Thyroid gland (tissue), 4 donors: ENCODE measurements at regions not wholly inside any gene's neighbourhood (a gene's known extent, or its start where the extent isn't known, plus 50 kb on each side); places are given as distances from the start of the nearest gene placed in this dataset.

Experiments used
- DNase-seq, 2 donors: peaks; one replicate each; pipeline ENCODE4 v3.0.0-alpha.2; 2019
- H3K27ac ChIP-seq, 3 donors: fragments of 200-600 bp; sonication (generic); 1 replicate in 2 of 3; 2 replicates in 1 of 3; pipeline ENCODE4 v1.5.1; 2016 to 2019; ENCODE audit warnings: mild to moderate bottlenecking in 1 of 3, moderate library complexity in 1 of 3
- H3K27me3 ChIP-seq: fragments of 200-600 bp; sonication (generic); one replicate; pipeline ENCODE4 v1.5.1; 2019
- H3K36me3 ChIP-seq, 2 donors: fragments of 200-600 bp; sonication (generic); one replicate each; pipeline ENCODE4 v1.5.1; 2016 to 2019
- H3K4me1 ChIP-seq, 2 donors: fragments of 200-600 bp; sonication (generic); one replicate each; pipeline ENCODE4 v1.5.1; 2017 to 2019
- H3K4me3 ChIP-seq, 3 donors: fragments of 200-600 bp; sonication (generic); replicated peaks in 1 of 3; 1 replicate in 2 of 3; 2 replicates in 1 of 3; pipeline ENCODE4 v1.5.1; 2016; ENCODE audit warnings: mild to moderate bottlenecking in 1 of 3
- H3K9me3 ChIP-seq: fragments of 200-600 bp; sonication (generic); one replicate; pipeline ENCODE4 v1.5.1; 2017
- POLR2A ChIP-seq, 2 donors: fragments of 450-650 bp; IDR thresholded peaks; one replicate each; pipeline ENCODE4 v1.6.1; 2017; ENCODE audit warnings: antibody characterized with exemption in 2 of 2, mild to moderate bottlenecking in 2 of 2, moderate library complexity in 1 of 2
- WGBS, 2 donors: methylation state at CpG; one replicate each; pipeline ENCODE4 v1.1.5; 2017; 5-methylcytosine and 5-hydroxymethylcytosine counted together
- intact Hi-C: fragments of 100-400 bp; cut with DNase I; formaldehyde crosslinking; loops from one replicate; pipeline ENCODE4 v1.15.1; 2023
- TF ChIP-seq, protein P1 (sequence below), 6 experiments: fragments of 200-600 bp in 3 of 6; fragments of 450-650 bp in 3 of 6; sonication (generic) in 3 of 6; IDR thresholded peaks; one replicate each; pipeline ENCODE4 v1.5.1; 2016 to 2019; ENCODE audit warnings: antibody characterized with exemption in 6 of 6, mild to moderate bottlenecking in 2 of 6, inconsistent platforms in 1 of 6, moderate library complexity in 1 of 6

DNA sequence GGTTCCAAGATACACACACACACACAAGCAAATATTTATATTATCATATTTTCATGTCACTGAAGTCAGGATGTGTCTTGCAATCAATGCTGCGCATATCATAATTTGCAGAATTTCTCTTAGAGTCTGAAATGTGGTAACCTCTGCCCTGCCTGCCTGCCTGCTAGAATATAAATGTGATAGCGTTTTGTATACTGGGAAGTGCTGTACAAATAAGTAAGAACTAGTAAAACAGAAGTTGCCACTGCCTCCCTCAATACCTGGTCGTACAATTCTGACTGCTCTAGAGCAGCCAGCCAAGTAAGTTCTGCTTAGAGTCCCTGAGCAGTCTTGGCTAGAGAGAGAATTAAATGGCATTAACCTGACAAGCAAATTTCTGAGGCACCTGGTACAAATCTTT, 83.9 kb upstream of the NTF3 start:
- no peak for DNase-seq
- H3K36me3 ChIP-seq = no peaks in the 10 kb centered on the region
- no peaks in the 10 kb centered on the region for H3K4me1 ChIP-seq
- H3K27ac ChIP-seq = no peak overlapping the region
- intact Hi-C loops = no loop called here
- 38 to 52% methylated on average over 3 of the region's 3 CpGs for WGBS, 2 donors
- no peaks in the 10 kb centered on the region for H3K27me3 ChIP-seq
- TF ChIP-seq, protein P1, sequence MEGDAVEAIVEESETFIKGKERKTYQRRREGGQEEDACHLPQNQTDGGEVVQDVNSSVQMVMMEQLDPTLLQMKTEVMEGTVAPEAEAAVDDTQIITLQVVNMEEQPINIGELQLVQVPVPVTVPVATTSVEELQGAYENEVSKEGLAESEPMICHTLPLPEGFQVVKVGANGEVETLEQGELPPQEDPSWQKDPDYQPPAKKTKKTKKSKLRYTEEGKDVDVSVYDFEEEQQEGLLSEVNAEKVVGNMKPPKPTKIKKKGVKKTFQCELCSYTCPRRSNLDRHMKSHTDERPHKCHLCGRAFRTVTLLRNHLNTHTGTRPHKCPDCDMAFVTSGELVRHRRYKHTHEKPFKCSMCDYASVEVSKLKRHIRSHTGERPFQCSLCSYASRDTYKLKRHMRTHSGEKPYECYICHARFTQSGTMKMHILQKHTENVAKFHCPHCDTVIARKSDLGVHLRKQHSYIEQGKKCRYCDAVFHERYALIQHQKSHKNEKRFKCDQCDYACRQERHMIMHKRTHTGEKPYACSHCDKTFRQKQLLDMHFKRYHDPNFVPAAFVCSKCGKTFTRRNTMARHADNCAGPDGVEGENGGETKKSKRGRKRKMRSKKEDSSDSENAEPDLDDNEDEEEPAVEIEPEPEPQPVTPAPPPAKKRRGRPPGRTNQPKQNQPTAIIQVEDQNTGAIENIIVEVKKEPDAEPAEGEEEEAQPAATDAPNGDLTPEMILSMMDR (IDR thresholded peaks at IDR 0.05) = no peak
- no peak for TF ChIP-seq POLR2A (IDR thresholded peaks at IDR 0.05)
- no peaks in the 10 kb centered on the region for H3K9me3 ChIP-seq
- no peak overlapping the region for H3K4me3 ChIP-seq

DNA sequence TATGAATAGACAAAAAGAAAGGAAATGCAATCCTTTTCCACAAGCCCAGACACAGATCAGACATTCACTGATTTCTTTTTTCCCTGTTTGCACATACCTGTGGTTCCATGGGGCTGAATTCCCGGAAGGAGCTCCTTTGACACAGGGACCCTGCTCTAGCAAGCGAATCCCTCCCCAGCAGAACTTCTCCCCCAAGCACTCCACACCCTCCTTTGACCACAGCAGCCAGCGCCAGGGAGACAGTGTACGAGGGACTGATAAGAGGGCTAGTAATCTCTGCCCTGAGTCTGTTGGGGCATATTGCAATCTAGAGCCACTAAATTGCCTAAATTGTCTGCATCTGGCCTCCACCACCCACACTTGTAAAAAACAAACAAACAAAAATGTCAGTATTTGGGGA, 83.4 kb upstream of the NTF3 start:
- H3K9me3 ChIP-seq = no peaks in the 10 kb centered on the region
- H3K4me1 ChIP-seq = no peaks in the 10 kb centered on the region
- H3K27ac ChIP-seq = no peak overlapping the region
- intact Hi-C loops = no loop called here
- DNase-seq = no peak
- no peaks in the 10 kb centered on the region for H3K27me3 ChIP-seq
- no peaks in the 10 kb centered on the region for H3K36me3 ChIP-seq
- WGBS, 2 donors = 36 to 43% methylated on average over 4 of the region's 4 CpGs
- TF ChIP-seq, protein P1 (IDR thresholded peaks at IDR 0.05) = no peak
- TF ChIP-seq POLR2A (IDR thresholded peaks at IDR 0.05) = no peak
- no peak overlapping the region for H3K4me3 ChIP-seq

DNA sequence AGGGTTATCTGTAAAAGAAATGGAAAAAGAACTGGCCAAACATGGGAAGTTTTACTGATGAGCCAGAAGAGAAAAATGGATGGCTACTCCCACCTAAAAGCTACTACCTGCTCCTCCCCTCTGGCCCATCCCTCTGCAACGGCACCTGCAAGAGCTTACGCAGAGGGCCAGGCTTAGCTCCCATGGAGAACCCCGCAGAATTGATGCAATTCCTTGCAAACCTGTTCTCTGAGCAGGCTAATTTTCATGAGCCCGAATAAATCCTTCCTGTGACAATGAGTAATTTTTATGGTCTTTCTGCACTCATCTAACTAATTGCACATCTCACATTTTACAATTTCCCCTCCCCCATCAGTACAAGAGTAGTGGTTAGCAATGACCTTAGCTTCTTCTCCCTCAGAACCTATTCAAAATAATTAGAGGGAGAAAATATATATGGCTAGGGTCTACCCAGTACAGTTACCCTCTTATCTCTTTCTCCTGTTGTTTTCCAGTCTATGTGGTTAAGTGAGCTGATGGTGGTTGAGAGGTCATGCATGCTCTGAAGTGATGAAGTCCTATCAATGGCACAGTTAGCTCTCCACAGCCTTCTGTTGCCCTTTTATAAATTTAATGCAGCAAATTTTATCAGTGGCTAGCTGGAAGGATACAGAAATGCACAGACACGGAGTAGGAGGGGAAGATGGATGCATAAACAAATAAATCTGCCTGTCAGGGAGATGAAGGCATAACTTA, 67.7 kb upstream of the NTF3 start:
- no peaks in the 10 kb centered on the region for H3K36me3 ChIP-seq
- DNase-seq = no peak
- no peak overlapping the region for H3K4me3 ChIP-seq
- TF ChIP-seq, protein P1 (IDR thresholded peaks at IDR 0.05) = no peak
- no peak for TF ChIP-seq POLR2A (IDR thresholded peaks at IDR 0.05)
- no peaks in the 10 kb centered on the region for H3K27me3 ChIP-seq
- WGBS, 2 donors = 79 to 83% methylated on average over 5 of the region's 5 CpGs
- H3K4me1 ChIP-seq = no peaks in the 10 kb centered on the region
- no peaks in the 10 kb centered on the region for H3K9me3 ChIP-seq
- H3K27ac ChIP-seq = no peak overlapping the region
- intact Hi-C loops = no loop called here

DNA sequence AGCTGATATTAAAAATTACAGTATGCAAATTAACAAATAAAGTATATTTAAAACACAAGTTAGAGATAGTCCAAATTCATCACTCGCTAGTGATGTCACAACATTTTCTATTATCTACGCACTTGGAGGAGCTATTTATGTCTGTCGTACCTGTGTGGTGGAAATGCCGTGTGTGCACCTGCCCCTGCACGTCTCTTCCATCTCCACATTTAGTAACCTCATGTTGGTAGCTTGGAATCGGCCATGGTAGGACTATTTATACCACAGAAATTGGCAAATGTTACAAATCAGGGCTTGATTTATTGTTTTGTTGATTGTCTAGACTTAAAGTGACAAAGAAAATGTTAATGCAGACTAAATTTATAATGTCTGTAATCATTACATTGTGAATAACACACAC, 62.6 kb upstream of the NTF3 start:
- 77 to 89% methylated on average over 6 of the region's 6 CpGs for WGBS, 2 donors

DNA sequence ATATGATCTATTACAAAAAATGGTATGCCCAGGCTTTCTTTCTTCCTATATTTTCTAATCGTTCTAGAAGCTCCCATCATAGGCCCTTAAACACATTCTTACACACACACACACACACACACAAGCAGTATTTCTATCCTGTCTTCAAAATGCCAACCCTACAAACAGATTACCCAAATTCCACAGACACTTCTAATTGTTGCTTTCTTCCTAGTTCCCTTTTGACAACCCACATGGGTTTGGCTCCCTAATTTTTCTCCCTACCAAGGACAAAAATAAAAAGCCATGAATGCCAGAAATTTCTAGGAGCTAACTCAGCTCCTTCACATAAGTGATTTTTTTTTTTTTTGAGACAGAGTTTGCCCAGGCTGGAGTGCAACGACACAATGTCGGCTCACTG, 60.3 kb upstream of the NTF3 start:
- DNase-seq = no peak
- TF ChIP-seq, protein P1 (IDR thresholded peaks at IDR 0.05) = no peak
- no peak for TF ChIP-seq POLR2A (IDR thresholded peaks at IDR 0.05)
- 77 to 84% methylated on average over 3 of the region's 3 CpGs for WGBS, 2 donors
- Histone ChIP-seq H3K9me3 (no peaks in the 10 kb centered on the region), H3K27me3 (no peaks in the 10 kb centered on the region), H3K36me3 (no peaks in the 10 kb centered on the region), H3K4me1 (no peaks in the 10 kb centered on the region), H3K27ac (no peak overlapping the region), H3K4me3 (no peak overlapping the region)
- intact Hi-C loops = no loop called here

More for the DNA sequence above, 62.6 kb upstream of the NTF3 start:
- TF ChIP-seq, protein P1 (IDR thresholded peaks at IDR 0.05) = no peak
- no peak for TF ChIP-seq POLR2A (IDR thresholded peaks at IDR 0.05)
- intact Hi-C loops = no loop called here
- no peak overlapping the region for H3K4me3 ChIP-seq
- no peak for DNase-seq
- no peaks in the 10 kb centered on the region for H3K9me3 ChIP-seq
- H3K27me3 ChIP-seq = no peaks in the 10 kb centered on the region
- no peak overlapping the region for H3K27ac ChIP-seq
- no peaks in the 10 kb centered on the region for H3K36me3 ChIP-seq
- H3K4me1 ChIP-seq = no peaks in the 10 kb centered on the region
